ENCODE measurements at regions not wholly inside any gene's neighbourhood (a gene's known extent, or its start where the extent isn't known, plus 50 kb on each side); places are given as distances from the start of the nearest gene placed in this dataset.

DNA sequence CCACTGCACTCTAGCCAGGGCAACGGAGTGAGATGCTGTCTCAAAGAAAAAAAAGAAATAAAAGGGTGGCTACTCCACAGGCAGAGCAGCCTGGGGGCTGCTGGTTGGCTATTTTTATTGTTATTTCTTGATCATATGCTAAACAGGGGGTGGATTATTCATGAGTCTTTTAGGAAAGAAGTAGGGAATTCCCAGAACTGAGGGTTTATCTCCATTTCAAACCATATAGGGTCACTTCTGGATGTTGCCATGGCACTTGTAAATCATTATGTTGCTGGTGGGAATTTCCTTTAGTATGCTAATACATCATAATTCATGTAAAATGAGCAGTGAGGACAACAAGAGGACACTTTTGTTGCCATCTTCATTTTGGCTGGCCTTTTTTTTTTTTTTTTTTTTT lies 52.1 kb upstream of the GHITM start:
- no peaks in the 10 kb centered on the region for H3K36me3 ChIP-seq (ENCODE audit: insufficient read depth)
- no peaks in the 10 kb centered on the region for H4K20me1 ChIP-seq (ENCODE audit: insufficient read depth)
- no peak overlapping the region for H3K27ac ChIP-seq
- no peak overlapping the region for H3K4me3 ChIP-seq (IDR thresholded peaks at IDR 0.05; ENCODE audit: insufficient read depth, low read depth, low read length)
- H3K9ac ChIP-seq = no peak overlapping the region
- H3K4me2 ChIP-seq = no peak overlapping the region
- no peak overlapping the region for H2AFZ ChIP-seq (ENCODE audit: low read depth)
- no peaks in the 10 kb centered on the region for H3K27me3 ChIP-seq (ENCODE audit: insufficient read depth, low read depth)
- H3K79me2 ChIP-seq (ENCODE audit: insufficient read depth, low read depth) = no peaks in the 10 kb centered on the region
- H3K4me1 ChIP-seq (ENCODE audit: low read depth, poor library complexity, severe bottlenecking) = no peaks in the 10 kb centered on the region
- TF ChIP-seq, protein P1, sequence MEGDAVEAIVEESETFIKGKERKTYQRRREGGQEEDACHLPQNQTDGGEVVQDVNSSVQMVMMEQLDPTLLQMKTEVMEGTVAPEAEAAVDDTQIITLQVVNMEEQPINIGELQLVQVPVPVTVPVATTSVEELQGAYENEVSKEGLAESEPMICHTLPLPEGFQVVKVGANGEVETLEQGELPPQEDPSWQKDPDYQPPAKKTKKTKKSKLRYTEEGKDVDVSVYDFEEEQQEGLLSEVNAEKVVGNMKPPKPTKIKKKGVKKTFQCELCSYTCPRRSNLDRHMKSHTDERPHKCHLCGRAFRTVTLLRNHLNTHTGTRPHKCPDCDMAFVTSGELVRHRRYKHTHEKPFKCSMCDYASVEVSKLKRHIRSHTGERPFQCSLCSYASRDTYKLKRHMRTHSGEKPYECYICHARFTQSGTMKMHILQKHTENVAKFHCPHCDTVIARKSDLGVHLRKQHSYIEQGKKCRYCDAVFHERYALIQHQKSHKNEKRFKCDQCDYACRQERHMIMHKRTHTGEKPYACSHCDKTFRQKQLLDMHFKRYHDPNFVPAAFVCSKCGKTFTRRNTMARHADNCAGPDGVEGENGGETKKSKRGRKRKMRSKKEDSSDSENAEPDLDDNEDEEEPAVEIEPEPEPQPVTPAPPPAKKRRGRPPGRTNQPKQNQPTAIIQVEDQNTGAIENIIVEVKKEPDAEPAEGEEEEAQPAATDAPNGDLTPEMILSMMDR (conservative IDR thresholded peaks at IDR 0.05; ENCODE audit: low read depth, low read length) = no peak

DNA sequence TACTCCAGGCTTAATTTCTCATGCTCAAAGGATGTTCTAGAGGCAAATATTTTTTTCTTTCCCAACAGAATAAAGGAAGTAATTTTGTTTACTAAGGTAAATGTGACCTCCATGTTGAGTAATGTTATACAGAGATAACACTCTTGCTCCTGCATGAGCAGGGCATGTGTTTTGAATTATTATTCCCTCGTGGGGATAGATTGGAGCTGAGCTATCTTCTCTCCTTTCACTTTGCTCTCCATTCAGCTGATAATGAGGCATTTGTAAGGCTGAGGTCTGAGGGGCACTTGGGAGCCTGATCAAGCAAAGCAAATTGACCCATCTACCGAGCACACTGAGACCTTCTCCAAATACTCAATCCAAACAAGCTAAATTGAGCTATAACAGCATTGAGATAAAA lies 50.7 kb upstream of the GHITM start:
- TF ChIP-seq, protein P1 (conservative IDR thresholded peaks at IDR 0.05; ENCODE audit: low read depth, low read length) = no peak
- Histone ChIP-seq H3K36me3 (ENCODE audit: insufficient read depth) (no peaks in the 10 kb centered on the region), H3K79me2 (ENCODE audit: insufficient read depth, low read depth) (no peaks in the 10 kb centered on the region), H3K27ac (no peak overlapping the region), H4K20me1 (ENCODE audit: insufficient read depth) (no peaks in the 10 kb centered on the region), H3K9ac (no peak overlapping the region), H2AFZ (ENCODE audit: low read depth) (no peak overlapping the region), H3K4me2 (no peak overlapping the region), H3K27me3 (ENCODE audit: insufficient read depth, low read depth) (no peaks in the 10 kb centered on the region), H3K4me1 (ENCODE audit: low read depth, poor library complexity, severe bottlenecking) (no peaks in the 10 kb centered on the region), H3K4me3 (IDR thresholded peaks at IDR 0.05; ENCODE audit: insufficient read depth, low read depth, low read length) (no peak overlapping the region)

DNA sequence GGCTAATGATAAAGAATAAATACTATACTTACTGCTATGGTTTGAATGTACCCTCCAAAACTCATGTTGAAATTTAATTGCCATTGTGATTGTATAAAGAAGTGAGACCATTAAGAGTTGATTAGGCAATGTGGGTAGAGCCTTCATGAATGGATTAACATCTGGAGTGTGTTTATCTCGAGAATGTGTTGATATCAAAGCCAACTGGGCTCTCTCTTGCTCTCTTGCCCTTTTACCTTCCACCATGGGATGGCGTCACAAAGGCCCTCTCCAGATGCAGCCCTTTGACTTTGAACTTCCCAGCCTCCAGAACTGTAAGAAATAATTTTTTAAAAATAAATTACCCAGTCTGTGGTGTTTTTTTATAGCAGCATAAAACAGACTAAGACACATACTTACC lies 50.1 kb upstream of the GHITM start:
- Histone ChIP-seq H3K9ac (no peak overlapping the region), H2AFZ (ENCODE audit: low read depth) (no peak overlapping the region), H3K27me3 (ENCODE audit: insufficient read depth, low read depth) (no peaks in the 10 kb centered on the region), H3K4me3 (IDR thresholded peaks at IDR 0.05; ENCODE audit: insufficient read depth, low read depth, low read length) (no peak overlapping the region), H3K27ac (no peak overlapping the region), H3K79me2 (ENCODE audit: insufficient read depth, low read depth) (no peaks in the 10 kb centered on the region), H3K4me2 (no peak overlapping the region), H3K4me1 (ENCODE audit: low read depth, poor library complexity, severe bottlenecking) (no peaks in the 10 kb centered on the region), H3K36me3 (ENCODE audit: insufficient read depth) (no peaks in the 10 kb centered on the region), H4K20me1 (ENCODE audit: insufficient read depth) (no peaks in the 10 kb centered on the region)
- TF ChIP-seq, protein P1 (conservative IDR thresholded peaks at IDR 0.05; ENCODE audit: low read depth, low read length) = no peak

Data from KMS-11 (cell line).